ENCODE measurements at regions not wholly inside any gene's neighbourhood (a gene's known extent, or its start where the extent isn't known, plus 50 kb on each side); places are given as distances from the start of the nearest gene placed in this dataset.

DNA sequence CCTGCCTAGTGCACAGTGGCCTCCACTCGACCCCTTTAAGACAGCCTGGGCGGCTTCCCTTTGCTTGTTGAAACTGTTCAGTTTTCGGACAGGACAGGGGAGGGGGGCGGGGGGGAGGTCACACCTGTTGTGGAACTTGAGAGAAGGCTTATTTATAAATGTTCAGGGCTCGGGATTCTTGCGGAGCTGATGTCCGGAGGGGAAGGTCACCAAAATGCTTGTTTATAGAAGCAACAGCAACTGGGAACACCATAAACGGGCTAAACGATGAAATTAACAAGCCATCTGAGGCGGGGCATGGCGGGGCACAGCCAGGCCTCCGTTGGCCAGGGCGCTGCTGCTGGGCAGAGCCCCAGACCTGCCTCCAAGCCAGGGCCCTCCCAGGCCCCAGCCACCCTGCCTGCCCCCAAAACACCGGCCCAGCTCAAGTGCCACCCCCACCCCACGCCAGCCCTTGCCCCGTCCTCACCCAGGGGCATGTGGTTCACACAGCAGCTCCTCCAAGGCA, 59.8 kb upstream of the CASZ1 start:
- in situ Hi-C loops (cut with MboI; ENCODE audit: low sequenced_read_pairs in 4 of 4) = loop anchor here in 1 of 4 donors (10.0 kb wide), 1 partner anchor 61 kb away; the partner anchor contains the start of gene CASZ1
- Histone ChIP-seq H3K4me3 (peak overlapping the region in 3 of 4 donors; percentile 2 to 35 (median 28)), H3K27ac (peak overlapping the region; percentile 91 to 99 (median 93)), H3K27me3 (no peaks in the 10 kb centered on the region), H3K36me3 (no peaks in the 10 kb centered on the region), H3K9me3 (no peaks in the 10 kb centered on the region), H3K4me1 (peaks cover 55 to 57% of the 10 kb centered on the region in 2 donors)
- ATAC-seq (peak; percentile 64 to 65), DNase-seq (peak; percentile 69 to 88)
- peak in 1 of 2 donors; percentile 16 for TF ChIP-seq POLR2A (IDR thresholded peaks at IDR 0.05)
- TF ChIP-seq, protein P1, sequence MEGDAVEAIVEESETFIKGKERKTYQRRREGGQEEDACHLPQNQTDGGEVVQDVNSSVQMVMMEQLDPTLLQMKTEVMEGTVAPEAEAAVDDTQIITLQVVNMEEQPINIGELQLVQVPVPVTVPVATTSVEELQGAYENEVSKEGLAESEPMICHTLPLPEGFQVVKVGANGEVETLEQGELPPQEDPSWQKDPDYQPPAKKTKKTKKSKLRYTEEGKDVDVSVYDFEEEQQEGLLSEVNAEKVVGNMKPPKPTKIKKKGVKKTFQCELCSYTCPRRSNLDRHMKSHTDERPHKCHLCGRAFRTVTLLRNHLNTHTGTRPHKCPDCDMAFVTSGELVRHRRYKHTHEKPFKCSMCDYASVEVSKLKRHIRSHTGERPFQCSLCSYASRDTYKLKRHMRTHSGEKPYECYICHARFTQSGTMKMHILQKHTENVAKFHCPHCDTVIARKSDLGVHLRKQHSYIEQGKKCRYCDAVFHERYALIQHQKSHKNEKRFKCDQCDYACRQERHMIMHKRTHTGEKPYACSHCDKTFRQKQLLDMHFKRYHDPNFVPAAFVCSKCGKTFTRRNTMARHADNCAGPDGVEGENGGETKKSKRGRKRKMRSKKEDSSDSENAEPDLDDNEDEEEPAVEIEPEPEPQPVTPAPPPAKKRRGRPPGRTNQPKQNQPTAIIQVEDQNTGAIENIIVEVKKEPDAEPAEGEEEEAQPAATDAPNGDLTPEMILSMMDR (IDR thresholded peaks at IDR 0.05 in 4 of 5, conservative IDR thresholded peaks at IDR 0.05 in 1 of 5) = no peak
- intact Hi-C loops (cut with DNase I; ENCODE audit: low total_unique reads) = loop anchor here (1.0 to 10.0 kb wide), 3 partner anchors 62 to 1621 kb away; partner anchors contain the start of gene H6PD

DNA sequence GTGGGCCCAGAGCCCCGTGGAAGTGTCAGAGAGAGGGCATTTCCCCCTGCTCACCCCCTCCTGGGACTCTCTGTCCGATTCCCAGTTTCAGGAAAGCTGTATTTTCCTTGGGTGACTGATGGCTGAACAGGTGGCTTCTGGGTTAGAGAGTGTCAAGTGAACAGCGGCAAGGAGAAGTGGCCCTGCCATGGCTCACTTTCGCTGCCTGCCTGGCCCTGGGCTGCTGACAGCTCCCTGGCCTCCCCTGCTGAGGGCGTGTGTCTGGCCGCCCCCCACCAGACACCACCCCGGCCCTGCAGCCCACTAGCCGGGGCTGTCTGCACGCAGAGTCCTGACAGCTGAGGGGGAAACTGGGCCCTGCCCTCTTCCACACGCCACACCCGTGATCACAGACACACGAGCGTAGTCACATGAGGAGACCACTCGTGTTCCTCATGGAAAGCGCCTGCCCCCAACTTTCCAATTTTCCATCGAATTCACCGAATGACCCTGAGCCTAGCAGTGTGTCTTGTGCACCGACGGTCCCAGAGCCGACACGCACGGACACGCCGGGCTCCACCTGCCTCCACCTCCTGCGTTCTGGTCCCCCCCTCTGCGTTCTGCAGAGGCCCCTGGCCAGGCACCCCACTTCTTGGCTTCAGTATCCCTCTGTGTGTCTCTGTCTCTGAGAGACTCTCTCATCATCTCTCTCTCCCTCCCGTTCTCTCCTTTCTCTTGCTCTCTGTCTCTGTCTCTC, 60.6 kb upstream of the CASZ1 start:
- Histone ChIP-seq H3K4me3 (peak overlapping the region; percentile 2 to 35 (median 16)), H3K27ac (peak overlapping the region; percentile 91 to 99 (median 93)), H3K36me3 (no peaks in the 10 kb centered on the region), H3K4me1 (peaks cover 55 to 57% of the 10 kb centered on the region in 2 donors), H3K9me3 (no peaks in the 10 kb centered on the region), H3K27me3 (no peaks in the 10 kb centered on the region)
- peak; percentile 50 to 72 for DNase-seq
- peak; percentile 54 to 64 for ATAC-seq
- TF ChIP-seq, protein P1 (IDR thresholded peaks at IDR 0.05 in 4 of 5, conservative IDR thresholded peaks at IDR 0.05 in 1 of 5) = no peak
- TF ChIP-seq POLR2A (IDR thresholded peaks at IDR 0.05) = peak; percentile 45 to 49
- in situ Hi-C loops (cut with MboI; ENCODE audit: low sequenced_read_pairs in 4 of 4) = loop anchor here in 1 of 4 donors (10.0 kb wide), 1 partner anchor 62 kb away; the partner anchor contains the start of gene CASZ1
- intact Hi-C loops (cut with DNase I; ENCODE audit: low total_unique reads) = loop anchor here (1.0 to 10.0 kb wide), 3 partner anchors 63 to 1622 kb away; partner anchors contain the start of gene H6PD

DNA sequence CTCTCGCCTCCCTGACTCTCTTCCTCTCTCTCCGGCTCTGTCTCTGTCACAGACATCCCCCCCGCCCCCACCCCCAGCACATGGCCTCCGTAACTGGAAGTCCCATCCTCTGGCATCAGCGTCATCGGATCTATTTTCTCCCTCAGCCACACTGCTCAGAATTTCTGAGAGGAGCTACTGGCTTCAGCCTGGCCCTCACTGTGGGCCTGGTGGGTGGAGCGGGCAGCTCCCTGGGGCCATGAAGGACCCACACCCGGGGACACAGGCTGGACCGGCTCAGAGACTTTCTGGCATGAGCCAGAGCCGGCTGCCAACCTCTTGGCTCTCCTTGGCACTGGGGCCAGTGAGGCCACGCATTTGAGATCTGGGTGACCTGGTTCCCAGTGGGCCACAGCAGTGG, 61.2 kb upstream of the CASZ1 start:
- ATAC-seq (peak; percentile 48 to 52), DNase-seq (peak; percentile 45 to 79)
- intact Hi-C loops (cut with DNase I; ENCODE audit: low total_unique reads) = loop anchor here (2.0 to 10.0 kb wide), 2 partner anchors 111 to 1623 kb away; partner anchors contain the start of gene H6PD
- no peaks in the 10 kb centered on the region for H3K36me3 ChIP-seq
- H3K4me3 ChIP-seq = peak overlapping the region in 1 of 4 donors; percentile 28
- in situ Hi-C loops (cut with MboI; ENCODE audit: low sequenced_read_pairs in 4 of 4) = loop anchor here in 1 of 4 donors (10.0 kb wide), 1 partner anchor 63 kb away; the partner anchor contains the start of gene CASZ1
- no peaks in the 10 kb centered on the region for H3K27me3 ChIP-seq
- peak overlapping the region; percentile 91 to 99 (median 93) for H3K27ac ChIP-seq
- TF ChIP-seq, protein P1 (IDR thresholded peaks at IDR 0.05 in 4 of 5, conservative IDR thresholded peaks at IDR 0.05 in 1 of 5) = no peak
- peak; percentile 77 to 78 for TF ChIP-seq POLR2A (IDR thresholded peaks at IDR 0.05)
- H3K4me1 ChIP-seq = peaks cover 56 to 59% of the 10 kb centered on the region in 2 donors
- H3K9me3 ChIP-seq = no peaks in the 10 kb centered on the region

DNA sequence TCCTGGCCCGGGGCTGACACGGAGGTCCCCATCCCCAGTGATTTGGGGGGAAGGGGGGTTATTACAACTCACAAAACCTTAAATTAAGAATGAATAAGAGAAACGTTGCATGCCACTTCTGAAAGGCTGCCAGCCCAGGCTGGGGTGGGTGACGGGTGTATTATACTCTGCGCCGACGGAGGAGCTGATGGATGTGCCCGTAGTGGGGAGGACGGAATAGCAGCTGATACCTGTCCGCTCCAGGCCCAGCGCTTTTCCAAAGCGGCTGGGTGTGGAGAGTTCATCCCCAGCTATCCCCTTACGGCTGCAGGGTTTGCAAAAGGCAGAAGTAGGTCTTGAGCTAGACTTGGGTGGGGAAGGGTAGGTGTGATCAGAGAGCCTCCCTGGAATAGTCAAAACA, 63.8 kb upstream of the CASZ1 start:
- in situ Hi-C loops (cut with MboI; ENCODE audit: low sequenced_read_pairs in 4 of 4) (loop anchor here in 1 of 4 donors (5.0 kb wide), 1 partner anchor 353 kb away; no protein-coding TSS in a partner anchor), intact Hi-C loops (cut with DNase I; ENCODE audit: low total_unique reads) (loop anchor here (5.0 kb wide), 2 partner anchors 168 to 248 kb away; no protein-coding TSS in a partner anchor)
- H3K36me3 ChIP-seq = no peaks in the 10 kb centered on the region
- no peak for TF ChIP-seq POLR2A (IDR thresholded peaks at IDR 0.05)
- TF ChIP-seq, protein P1 (IDR thresholded peaks at IDR 0.05 in 4 of 5, conservative IDR thresholded peaks at IDR 0.05 in 1 of 5) = no peak
- DNase-seq (no peak), ATAC-seq (no peak)
- H3K9me3 ChIP-seq = no peaks in the 10 kb centered on the region
- H3K27ac ChIP-seq = peak overlapping the region; percentile 81 to 94 (median 92)
- no peak overlapping the region for H3K4me3 ChIP-seq
- H3K27me3 ChIP-seq = no peaks in the 10 kb centered on the region
- H3K4me1 ChIP-seq = peaks cover 70 to 78% of the 10 kb centered on the region in 2 donors

Measured in gastrocnemius medialis (tissue), 4 donors.